SK-N-SH treated with all-trans-retinoic acid at 6 μM for 48 hours (cell line): ENCODE measurements at regions not wholly inside any gene's neighbourhood (a gene's known extent, or its start where the extent isn't known, plus 50 kb on each side); places are given as distances from the start of the nearest gene placed in this dataset.

ENCODE experiments used
- CSRNP3 ChIP-seq: fragments of 250-450 bp; sonication (Bioruptor Pico); IDR thresholded peaks from 2 replicates; pipeline ENCODE4 v1.5.1; 2021; ENCODE audit warnings: mild to moderate bottlenecking, moderate library complexity
- OSR1 ChIP-seq: fragments of 250-450 bp; sonication (Bioruptor Pico); IDR thresholded peaks from 2 replicates; pipeline ENCODE4 v1.8.0; 2022; ENCODE audit warnings: moderate library complexity, mild to moderate bottlenecking, inconsistent platforms
- PATZ1 ChIP-seq: fragments of 250-450 bp; sonication (Bioruptor Pico); IDR thresholded peaks from 2 replicates; pipeline ENCODE4 v1.8.0; 2020; ENCODE audit warnings: mild to moderate bottlenecking, moderate library complexity, borderline replicate concordance
- POU6F1 ChIP-seq: fragments of 250-450 bp; sonication (Bioruptor Pico); IDR thresholded peaks from 2 replicates; pipeline ENCODE4 v1.8.0; 2021; ENCODE audit warnings: low read depth, mild to moderate bottlenecking, moderate library complexity, borderline replicate concordance
- PPARA ChIP-seq: fragments of 250-450 bp; sonication (Bioruptor Pico); IDR thresholded peaks from 2 replicates; pipeline ENCODE4 v1.5.0; 2020; ENCODE audit warnings: mild to moderate bottlenecking, borderline replicate concordance
- TCF4 ChIP-seq: fragments of 250-450 bp; sonication (Bioruptor Pico); IDR thresholded peaks from 2 replicates; pipeline ENCODE4 v1.8.0; 2021; ENCODE audit warnings: mild to moderate bottlenecking, moderate library complexity, borderline replicate concordance
- ZC3H10 ChIP-seq: fragments of 250-450 bp; sonication (Bioruptor Pico); IDR thresholded peaks from 2 replicates; pipeline ENCODE4 v1.5.1; 2021; ENCODE audit warnings: mild to moderate bottlenecking, moderate library complexity
- ZFP3 ChIP-seq: fragments of 250-450 bp; sonication (Bioruptor Pico); IDR thresholded peaks from 2 replicates; pipeline ENCODE4 v1.5.0; 2020; ENCODE audit warnings: mild to moderate bottlenecking, moderate library complexity
- ZFP30 ChIP-seq: fragments of 450-650 bp; formaldehyde crosslinking; IDR thresholded peaks from 2 replicates; pipeline ENCODE4 v1.5.0; 2022; ENCODE audit warnings: mild to moderate bottlenecking, moderate library complexity
- ZNF8 ChIP-seq: fragments of 450-650 bp; formaldehyde crosslinking; IDR thresholded peaks from 2 replicates; pipeline ENCODE4 v1.5.0; 2020; ENCODE audit warnings: mild to moderate bottlenecking, moderate library complexity

GRCh38 chr4:119755599-119755998, 127.0 kb upstream of the PDE5A start:
- no peak for TF ChIP-seq PPARA
- no peak for TF ChIP-seq OSR1 (CRISPR knock-in tag)
- no peak for TF ChIP-seq ZFP3 (CRISPR knock-in tag)
- no peak for TF ChIP-seq ZFP30
- TF ChIP-seq TCF4 (CRISPR knock-in tag) = no peak
- no peak for TF ChIP-seq PATZ1 (CRISPR knock-in tag)
- TF ChIP-seq POU6F1 = no peak
- TF ChIP-seq CSRNP3 (CRISPR knock-in tag) = no peak
- no peak for TF ChIP-seq ZC3H10 (CRISPR knock-in tag)
- no peak for TF ChIP-seq ZNF8 (CRISPR knock-in tag)
